ENCODE measurements at regions not wholly inside any gene's neighbourhood (a gene's known extent, or its start where the extent isn't known, plus 50 kb on each side); places are given as distances from the start of the nearest gene placed in this dataset.

DNA sequence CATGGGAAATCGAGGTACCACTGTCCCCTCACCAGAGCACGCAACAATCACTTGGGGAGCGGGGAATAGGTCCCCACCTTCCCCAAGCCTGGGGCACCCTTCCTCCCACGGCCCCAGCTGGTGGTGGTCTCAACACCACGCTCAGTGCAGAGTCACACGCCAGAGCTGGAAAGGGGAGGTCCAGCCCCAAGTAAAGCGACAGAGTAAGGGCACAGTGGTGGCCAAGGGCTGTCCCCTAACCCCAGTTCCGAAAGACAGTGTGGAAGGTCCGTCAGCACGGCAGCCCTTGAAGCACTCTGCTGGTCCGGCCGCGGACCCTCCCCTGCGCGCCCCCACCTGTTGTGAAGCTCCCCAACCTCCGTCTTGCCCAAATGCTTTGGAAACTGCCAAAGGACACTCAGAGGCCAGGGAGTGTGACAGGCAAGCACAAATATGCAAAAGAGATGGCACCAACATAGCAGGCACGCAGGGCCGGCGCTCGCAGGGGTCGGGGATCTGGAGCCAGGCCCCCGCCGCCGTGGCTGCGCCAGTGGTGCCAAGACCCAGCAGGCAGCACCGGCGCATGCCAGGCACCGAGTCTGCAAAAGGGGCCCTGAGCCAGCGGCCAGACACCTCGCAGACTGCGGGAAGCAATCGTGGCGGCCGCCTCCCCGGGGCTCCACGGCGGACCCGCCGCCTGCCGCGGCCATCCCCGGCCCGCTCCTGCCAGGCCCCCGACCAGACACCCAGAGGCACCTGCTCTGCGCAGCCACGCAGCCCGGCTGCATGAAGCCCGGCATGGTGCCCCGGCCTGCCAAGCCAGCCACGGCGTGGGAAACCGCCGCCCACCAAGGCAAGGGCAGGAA is 51.6 kb upstream of the SRRM3 start:
- no peak for DNase-seq

Data from EL (cell line).